Thyroid gland (tissue), 4 donors: ENCODE measurements at regions not wholly inside any gene's neighbourhood (a gene's known extent, or its start where the extent isn't known, plus 50 kb on each side); places are given as distances from the start of the nearest gene placed in this dataset.

ENCODE experiments used
- POLR2A ChIP-seq, 2 donors: fragments of 450-650 bp; IDR thresholded peaks; one replicate each; pipeline ENCODE4 v1.6.1; 2017; ENCODE audit warnings: antibody characterized with exemption in 2 of 2, mild to moderate bottlenecking in 2 of 2, moderate library complexity in 1 of 2
- TF ChIP-seq, protein P1 (sequence below), 6 experiments: fragments of 200-600 bp in 3 of 6; fragments of 450-650 bp in 3 of 6; sonication (generic) in 3 of 6; IDR thresholded peaks; one replicate each; pipeline ENCODE4 v1.5.1; 2016 to 2019; ENCODE audit warnings: antibody characterized with exemption in 6 of 6, mild to moderate bottlenecking in 2 of 6, inconsistent platforms in 1 of 6, moderate library complexity in 1 of 6

DNA sequence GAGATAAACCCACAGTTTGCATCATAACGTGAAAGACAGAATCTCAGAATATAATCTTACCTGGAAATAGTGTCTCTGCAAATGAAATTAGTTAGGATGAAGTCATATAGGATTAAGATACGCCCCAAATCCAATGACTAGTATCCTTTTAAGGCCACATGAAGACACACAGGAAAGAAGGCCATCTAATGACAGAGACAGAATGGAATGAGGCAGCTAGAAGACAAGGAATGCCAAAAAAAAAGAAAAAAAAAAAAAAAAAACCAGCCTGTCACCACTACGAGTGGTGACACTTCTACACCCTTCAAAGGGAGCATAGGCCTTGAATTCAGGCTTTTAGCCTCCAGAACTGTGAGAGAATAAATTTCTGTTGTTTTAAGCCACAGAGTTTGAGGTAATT, 82.9 kb downstream of the HYCC1 start:
- TF ChIP-seq, protein P1, sequence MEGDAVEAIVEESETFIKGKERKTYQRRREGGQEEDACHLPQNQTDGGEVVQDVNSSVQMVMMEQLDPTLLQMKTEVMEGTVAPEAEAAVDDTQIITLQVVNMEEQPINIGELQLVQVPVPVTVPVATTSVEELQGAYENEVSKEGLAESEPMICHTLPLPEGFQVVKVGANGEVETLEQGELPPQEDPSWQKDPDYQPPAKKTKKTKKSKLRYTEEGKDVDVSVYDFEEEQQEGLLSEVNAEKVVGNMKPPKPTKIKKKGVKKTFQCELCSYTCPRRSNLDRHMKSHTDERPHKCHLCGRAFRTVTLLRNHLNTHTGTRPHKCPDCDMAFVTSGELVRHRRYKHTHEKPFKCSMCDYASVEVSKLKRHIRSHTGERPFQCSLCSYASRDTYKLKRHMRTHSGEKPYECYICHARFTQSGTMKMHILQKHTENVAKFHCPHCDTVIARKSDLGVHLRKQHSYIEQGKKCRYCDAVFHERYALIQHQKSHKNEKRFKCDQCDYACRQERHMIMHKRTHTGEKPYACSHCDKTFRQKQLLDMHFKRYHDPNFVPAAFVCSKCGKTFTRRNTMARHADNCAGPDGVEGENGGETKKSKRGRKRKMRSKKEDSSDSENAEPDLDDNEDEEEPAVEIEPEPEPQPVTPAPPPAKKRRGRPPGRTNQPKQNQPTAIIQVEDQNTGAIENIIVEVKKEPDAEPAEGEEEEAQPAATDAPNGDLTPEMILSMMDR (IDR thresholded peaks at IDR 0.05): no peak
- no peak for TF ChIP-seq POLR2A (IDR thresholded peaks at IDR 0.05)
